Iris pigment epithelial cell (primary cell): ENCODE measurements at regions not wholly inside any gene's neighbourhood (a gene's known extent, or its start where the extent isn't known, plus 50 kb on each side); places are given as distances from the start of the nearest gene placed in this dataset.

Source experiments
- DNase-seq: peaks from one replicate; pipeline ENCODE4 v3.0.0-alpha.2; 2011; ENCODE audit warnings: low read depth

- no peak for DNase-seq
These were observed 50.0 kb upstream of the TRPM1 start for GRCh38 chr15:31151301-31152233.

- DNase-seq: no peak
These were observed 52.0 kb upstream of the TRPM1 start for GRCh38 chr15:31153531-31153930.

- DNase-seq: no peak
These were observed 53.6 kb upstream of the TRPM1 start for GRCh38 chr15:31155151-31155550.

GRCh38 chr15:31156226-31156625 lies 54.7 kb upstream of the TRPM1 start:
- no peak for DNase-seq

GRCh38 chr15:31156808-31157207 lies 55.3 kb upstream of the TRPM1 start:
- no peak for DNase-seq

GRCh38 chr15:31157644-31158069 lies 56.1 kb upstream of the TRPM1 start:
- DNase-seq: no peak

GRCh38 chr15:31158858-31159569 lies 57.5 kb upstream of the TRPM1 start:
- no peak for DNase-seq

GRCh38 chr15:31159837-31160236 lies 58.3 kb upstream of the TRPM1 start:
- DNase-seq: no peak

- no peak for DNase-seq
These were observed 58.8 kb upstream of the TRPM1 start for GRCh38 chr15:31160297-31160696.

GRCh38 chr15:31160740-31161495 lies 59.4 kb upstream of the TRPM1 start:
- no peak for DNase-seq

GRCh38 chr15:31161951-31162350 lies 60.4 kb upstream of the TRPM1 start:
- DNase-seq: no peak

GRCh38 chr15:31162721-31163510 lies 61.4 kb upstream of the TRPM1 start:
- DNase-seq: no peak

- DNase-seq: no peak
These were observed 62.4 kb upstream of the TRPM1 start for GRCh38 chr15:31163769-31164572.

GRCh38 chr15:31164573-31164912 lies 63.0 kb upstream of the TRPM1 start:
- DNase-seq: no peak

- no peak for DNase-seq
These were observed 68.0 kb upstream of the TRPM1 start for GRCh38 chr15:31169558-31169957.

- DNase-seq: no peak
These were observed 70.2 kb upstream of the TRPM1 start for GRCh38 chr15:31171731-31172130.

- no peak for DNase-seq
These were observed 71.1 kb upstream of the TRPM1 start for GRCh38 chr15:31172606-31173005.

- no peak for DNase-seq
These were observed 72.4 kb upstream of the TRPM1 start for GRCh38 chr15:31173790-31174450.

GRCh38 chr15:31175484-31175883 lies 74.0 kb upstream of the TRPM1 start:
- DNase-seq: no peak

- no peak for DNase-seq
These were observed 76.4 kb upstream of the TRPM1 start for GRCh38 chr15:31177951-31178350.
